GM18511 (cell line): ENCODE measurements at regions not wholly inside any gene's neighbourhood (a gene's known extent, or its start where the extent isn't known, plus 50 kb on each side); places are given as distances from the start of the nearest gene placed in this dataset.

Source experiments
- ATAC-seq: cut with Tn5 transposase; IDR thresholded peaks from one replicate; pipeline ENCODE4 v1.9.1; 2021; ENCODE audit warnings: mild to moderate bottlenecking, moderate library complexity; ENCODE audit not compliant: unreplicated experiment

GRCh38 chr11:35076201-35077100 lies 62.5 kb upstream of the CD44 start:
- ATAC-seq: no peak

DNA sequence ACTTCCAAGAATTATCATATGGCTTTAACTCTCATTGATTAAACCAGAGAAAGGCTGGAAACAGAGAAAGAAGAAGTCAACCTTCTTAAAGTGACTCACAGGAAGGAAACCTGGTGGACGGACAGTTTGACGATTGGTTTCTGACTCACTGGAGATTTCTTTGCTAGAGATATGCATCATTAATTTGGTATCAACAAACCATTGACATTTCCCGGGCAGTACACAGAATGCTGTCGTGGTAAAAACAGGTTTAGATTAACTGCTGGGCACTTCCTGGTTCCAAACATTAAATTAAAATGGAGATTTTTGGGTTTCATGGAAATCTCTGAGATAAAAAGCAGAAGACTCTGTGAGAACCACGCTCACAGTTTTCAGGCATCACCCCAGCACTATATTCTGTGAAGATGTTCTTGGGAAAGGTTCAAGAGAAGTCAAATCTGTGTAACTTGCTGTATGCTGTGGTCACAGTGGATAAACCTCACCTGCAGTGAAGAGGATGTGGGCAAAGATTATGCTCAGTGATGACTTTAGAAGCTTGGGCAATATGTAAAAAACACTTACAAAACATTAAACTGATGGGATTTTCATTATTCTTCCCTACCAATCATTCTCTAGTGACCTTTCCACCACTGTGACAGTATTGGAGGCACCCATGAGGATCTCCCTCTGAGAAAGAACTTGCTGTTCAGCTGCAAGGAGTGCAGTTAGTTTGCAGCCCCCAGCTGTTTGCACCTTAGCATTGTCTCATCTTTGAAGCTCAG lies 61.1 kb upstream of the CD44 start:
- ATAC-seq: peak; percentile 55

- no peak for ATAC-seq
These were observed 60.6 kb upstream of the CD44 start for GRCh38 chr11:35078470-35078735.

- no peak for ATAC-seq
These were observed 59.4 kb upstream of the CD44 start for GRCh38 chr11:35079611-35080010.

DNA sequence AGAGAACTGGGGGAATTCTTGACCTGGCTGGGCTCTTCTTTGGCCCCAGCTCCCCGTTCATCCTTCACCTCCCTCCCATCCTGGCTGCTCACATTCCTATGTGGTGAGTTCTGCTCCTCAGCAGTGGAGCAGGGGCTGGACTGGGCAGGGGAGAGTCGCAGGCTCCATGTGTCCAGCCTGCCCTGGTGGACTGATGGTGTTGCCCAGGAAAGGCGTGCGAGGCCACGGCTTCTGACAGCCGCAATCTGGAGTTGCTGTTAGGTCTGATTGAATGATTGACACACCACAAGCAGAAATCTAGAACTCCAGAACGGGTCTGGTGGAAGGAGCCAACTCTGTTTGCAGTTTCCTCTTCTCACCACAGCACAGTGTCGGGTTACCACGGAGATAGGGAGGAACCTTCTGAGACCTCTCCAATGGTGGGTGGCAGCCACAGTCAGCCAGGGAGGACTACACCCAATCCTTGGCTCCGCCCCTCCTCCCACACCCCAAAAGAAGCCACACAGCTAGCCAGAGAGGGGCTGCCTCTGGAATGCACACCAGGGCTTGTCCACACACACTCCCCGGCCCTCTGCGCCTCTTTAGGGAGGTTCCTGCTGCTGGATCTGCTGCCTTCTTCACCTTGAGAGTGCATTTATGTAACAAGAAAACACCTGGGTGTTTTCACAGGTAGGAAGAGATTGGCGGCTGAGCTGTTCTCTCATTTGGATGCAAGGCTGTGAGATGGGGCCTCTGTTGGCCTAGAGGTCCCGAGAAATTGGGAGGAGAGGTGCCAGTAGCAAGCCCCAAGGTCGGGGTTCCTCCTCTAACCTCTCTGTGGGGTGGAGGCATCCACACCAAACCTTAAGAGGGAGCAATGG lies 56.4 kb upstream of the CD44 start:
- peak; percentile 81 for ATAC-seq

DNA sequence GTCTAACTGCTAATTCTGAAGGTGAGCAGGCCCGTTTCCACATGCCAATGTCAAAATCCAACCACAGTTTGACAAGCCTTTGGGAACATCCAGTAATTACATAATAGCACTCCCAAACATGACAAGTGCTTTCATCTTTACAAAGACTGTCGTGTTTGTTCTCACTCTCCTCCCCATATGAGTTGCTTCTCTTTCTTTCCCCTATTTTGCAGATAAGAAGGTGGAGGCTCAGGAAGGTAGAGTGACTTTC lies 55.9 kb upstream of the CD44 start:
- no peak for ATAC-seq

DNA sequence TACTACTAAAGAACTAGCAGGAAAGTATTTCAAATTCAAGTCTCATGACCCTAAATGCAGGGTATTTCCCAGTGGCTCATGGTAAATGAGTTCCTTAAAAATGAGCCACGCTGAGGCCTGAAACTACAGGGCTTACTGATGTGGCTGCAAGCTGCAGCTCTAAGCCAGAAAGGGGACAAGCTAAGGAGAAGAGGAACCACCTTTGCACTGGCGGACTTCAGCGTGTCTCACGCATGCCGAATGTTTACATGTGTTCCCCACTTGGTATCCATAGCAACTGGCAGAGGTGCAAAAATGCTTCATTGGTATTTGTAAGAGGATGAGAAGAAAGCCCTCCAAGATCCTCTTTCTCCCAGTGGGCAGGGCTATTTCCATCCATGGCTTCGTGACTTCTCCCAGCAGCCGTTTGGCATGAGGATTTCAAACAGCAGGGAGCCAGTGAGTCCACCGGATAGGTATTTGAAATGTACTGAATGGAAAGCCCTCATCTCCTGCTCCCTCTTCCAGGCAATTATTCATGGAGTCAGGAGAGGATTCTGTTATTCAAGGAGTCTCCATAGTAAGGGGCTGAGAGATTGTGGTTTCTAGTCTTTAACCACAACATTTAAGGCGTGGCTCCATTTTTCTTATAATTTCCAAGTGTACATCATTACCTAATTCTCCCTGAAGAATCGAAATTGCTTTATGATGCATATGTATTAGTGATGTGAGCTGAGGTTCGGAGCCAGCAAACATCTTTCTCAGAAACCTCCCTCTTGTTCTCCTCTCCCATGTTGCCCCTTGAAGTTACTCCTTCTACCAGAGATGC lies 55.3 kb upstream of the CD44 start:
- ATAC-seq: peak; percentile 73

- no peak for ATAC-seq
These were observed 54.0 kb upstream of the CD44 start for GRCh38 chr11:35084817-35085440.

- no peak for ATAC-seq
These were observed 53.3 kb upstream of the CD44 start for GRCh38 chr11:35085531-35086165.

DNA sequence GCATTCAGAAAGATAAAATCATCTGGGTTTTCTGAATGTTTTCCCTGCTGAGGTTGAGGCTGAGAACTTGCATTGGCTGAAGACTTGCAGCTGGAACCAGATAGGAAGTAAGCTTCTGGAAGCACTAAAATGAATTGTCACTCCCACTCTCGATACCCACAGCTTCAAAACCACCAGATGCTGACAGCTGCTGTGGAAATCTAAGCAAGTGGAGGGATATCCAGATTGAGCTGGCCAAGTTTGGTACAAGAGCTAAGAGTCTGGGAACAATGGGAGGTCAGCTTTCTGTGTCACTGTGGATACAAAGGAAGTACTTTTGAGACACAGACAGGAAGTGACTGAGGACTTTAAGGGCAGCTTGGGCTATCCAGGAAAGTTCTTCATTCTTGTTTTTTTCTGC lies 51.3 kb upstream of the CD44 start:
- ATAC-seq: no peak

DNA sequence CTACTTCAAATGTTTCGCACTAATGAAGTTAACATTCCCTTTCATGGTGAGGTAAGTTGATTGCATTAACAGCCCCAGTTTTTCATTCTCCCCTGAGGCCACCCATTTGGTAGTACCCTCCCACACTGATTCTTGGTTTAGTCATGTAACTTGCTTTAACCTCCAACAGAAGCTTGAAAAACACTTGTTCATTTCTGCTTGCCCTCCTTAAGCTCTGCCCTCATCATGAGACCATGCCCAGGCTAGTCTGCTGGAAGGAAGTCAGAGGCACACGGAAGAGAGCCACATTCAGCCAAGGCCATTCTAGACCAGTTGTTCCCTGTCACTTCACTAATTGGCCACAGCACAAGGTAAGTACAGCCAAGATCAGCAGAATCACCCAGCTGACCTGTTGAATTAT lies 50.7 kb upstream of the CD44 start:
- ATAC-seq: no peak

- ATAC-seq: no peak
These were observed 50.3 kb upstream of the CD44 start for GRCh38 chr11:35088676-35089075.
